ENCODE measurements at regions not wholly inside any gene's neighbourhood (a gene's known extent, or its start where the extent isn't known, plus 50 kb on each side); places are given as distances from the start of the nearest gene placed in this dataset.
"Not testable (repeated sequence)": the region's sequence is repeated elsewhere in the genome, so short reads cannot be mapped to it uniquely, and the experiment has no call there.

- peak; percentile 3 for DNase-seq (ENCODE audit: low read depth)
Observed at GRCh38 chr12:62191491-62192179, 68.6 kb upstream of the USP15 start.

GRCh38 chr12:62192180-62192902 lies 67.9 kb upstream of the USP15 start:
- DNase-seq (ENCODE audit: low read depth): peak; percentile 68

GRCh38 chr12:62192903-62193250 lies 67.3 kb upstream of the USP15 start:
- DNase-seq (ENCODE audit: low read depth): no peak

GRCh38 chr12:62194031-62194430 lies 66.2 kb upstream of the USP15 start:
- DNase-seq (ENCODE audit: low read depth): no peak

GRCh38 chr12:62194616-62195015 lies 65.6 kb upstream of the USP15 start:
- no peak for DNase-seq (ENCODE audit: low read depth)

GRCh38 chr12:62196146-62196545 lies 64.1 kb upstream of the USP15 start:
- DNase-seq (ENCODE audit: low read depth): no peak

GRCh38 chr12:62202861-62203260 lies 57.3 kb upstream of the USP15 start:
- DNase-seq (ENCODE audit: low read depth): not testable (repeated sequence)

GRCh38 chr12:62205346-62205745 lies 54.9 kb upstream of the USP15 start:
- no peak for DNase-seq (ENCODE audit: low read depth)

- no peak for DNase-seq (ENCODE audit: low read depth)
Observed at GRCh38 chr12:62207248-62207647, 53.0 kb upstream of the USP15 start.
